Adrenal gland (tissue), 5 donors: ENCODE measurements at regions not wholly inside any gene's neighbourhood (a gene's known extent, or its start where the extent isn't known, plus 50 kb on each side); places are given as distances from the start of the nearest gene placed in this dataset.

Experiments
- CTCF ChIP-seq, 6 experiments: fragments of 450-650 bp in 4 of 6; fragments of 200-600 bp in 2 of 6; sonication (generic) in 1 of 6; IDR thresholded peaks; 1 replicate in 5 of 6; 2 replicates in 1 of 6; pipeline versions ENCODE4 v1.5.1 to v1.8.0; 2016 to 2021; ENCODE audit warnings: antibody characterized with exemption in 6 of 6, mild to moderate bottlenecking in 2 of 6, moderate library complexity in 1 of 6
- POLR2A ChIP-seq, 2 donors: fragments of 450-650 bp; IDR thresholded peaks; one replicate each; pipeline ENCODE4 v1.6.1; 2017; ENCODE audit warnings: antibody characterized with exemption in 2 of 2, mild to moderate bottlenecking in 2 of 2, moderate library complexity in 1 of 2
- donor health status: DM: no; HTN: no; CAD: no.

- TF ChIP-seq CTCF (IDR thresholded peaks at IDR 0.05) (no peak), POLR2A (IDR thresholded peaks at IDR 0.05) (no peak)
Observed at GRCh38 chr12:46580445-46580844, 207.9 kb upstream of the SLC38A2 start.
